ENCODE measurements at regions not wholly inside any gene's neighbourhood (a gene's known extent, or its start where the extent isn't known, plus 50 kb on each side); places are given as distances from the start of the nearest gene placed in this dataset.

DNA sequence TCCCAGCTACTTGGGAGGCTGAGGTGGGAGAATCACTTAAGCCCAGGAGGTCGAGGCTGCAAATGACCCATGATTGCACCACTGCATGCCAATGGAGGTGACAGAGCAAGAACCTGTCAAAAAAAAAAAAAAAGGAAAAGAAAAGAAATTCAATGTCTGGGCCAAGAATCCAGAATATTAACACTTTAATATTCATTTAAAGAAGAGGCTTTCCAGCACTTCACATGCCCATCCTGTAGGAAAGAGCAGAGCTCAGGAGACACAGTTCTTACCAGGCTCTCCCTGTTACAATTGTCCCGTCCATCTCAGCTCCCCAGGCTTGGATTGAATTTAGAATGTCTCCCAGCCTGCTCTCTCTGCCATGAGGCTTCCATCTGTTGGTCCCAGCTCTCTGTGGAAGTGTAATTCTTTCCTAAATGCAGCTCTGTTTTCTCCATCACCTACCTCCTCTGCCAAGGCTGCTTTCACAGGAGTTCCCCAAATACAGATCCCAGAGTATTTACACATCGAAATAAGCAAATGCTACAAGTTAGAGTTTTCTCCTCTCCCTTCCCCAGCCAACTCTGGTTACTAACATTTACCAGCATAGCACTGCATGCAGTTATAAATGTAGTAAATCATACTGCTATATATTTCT lies 116.6 kb upstream of the CDC42BPA start:
- no peak overlapping the region for H3K9ac ChIP-seq (ENCODE audit: low read length)
- no peaks in the 10 kb centered on the region for H3K9me2 ChIP-seq (ENCODE audit: low read depth, low read length)
- no peak overlapping the region for H2AFZ ChIP-seq (ENCODE audit: low read length)
- H4K20me1 ChIP-seq (ENCODE audit: insufficient read depth, low read length): no peaks in the 10 kb centered on the region
- H3K36me3 ChIP-seq (ENCODE audit: insufficient read depth, low read length): no peaks in the 10 kb centered on the region
- TF ChIP-seq CTCF (IDR thresholded peaks at IDR 0.05; ENCODE audit: low read length) (no peak), EZH2 (IDR thresholded peaks at IDR 0.05; ENCODE audit: borderline replicate concordance, low read length) (no peak)
- no peaks in the 10 kb centered on the region for H3K4me1 ChIP-seq (ENCODE audit: insufficient read depth, low read length, severe bottlenecking)
- no peaks in the 10 kb centered on the region for H3K9me3 ChIP-seq (ENCODE audit: low read length)
- H3K79me2 ChIP-seq (ENCODE audit: insufficient read depth, low read length): no peaks in the 10 kb centered on the region
- H3K4me3 ChIP-seq (ENCODE audit: low read depth, low read length, poor library complexity, severe bottlenecking): no peak overlapping the region
- H3K27me3 ChIP-seq (ENCODE audit: insufficient read depth, low read length): no peaks in the 10 kb centered on the region
- no peak overlapping the region for H3K27ac ChIP-seq (ENCODE audit: low read depth, low read length, poor library complexity, severe bottlenecking)
- H3F3A ChIP-seq (ENCODE audit: insufficient read depth, low read length): no peaks in the 10 kb centered on the region
- no peak overlapping the region for H3K4me2 ChIP-seq (ENCODE audit: low read length)

DNA sequence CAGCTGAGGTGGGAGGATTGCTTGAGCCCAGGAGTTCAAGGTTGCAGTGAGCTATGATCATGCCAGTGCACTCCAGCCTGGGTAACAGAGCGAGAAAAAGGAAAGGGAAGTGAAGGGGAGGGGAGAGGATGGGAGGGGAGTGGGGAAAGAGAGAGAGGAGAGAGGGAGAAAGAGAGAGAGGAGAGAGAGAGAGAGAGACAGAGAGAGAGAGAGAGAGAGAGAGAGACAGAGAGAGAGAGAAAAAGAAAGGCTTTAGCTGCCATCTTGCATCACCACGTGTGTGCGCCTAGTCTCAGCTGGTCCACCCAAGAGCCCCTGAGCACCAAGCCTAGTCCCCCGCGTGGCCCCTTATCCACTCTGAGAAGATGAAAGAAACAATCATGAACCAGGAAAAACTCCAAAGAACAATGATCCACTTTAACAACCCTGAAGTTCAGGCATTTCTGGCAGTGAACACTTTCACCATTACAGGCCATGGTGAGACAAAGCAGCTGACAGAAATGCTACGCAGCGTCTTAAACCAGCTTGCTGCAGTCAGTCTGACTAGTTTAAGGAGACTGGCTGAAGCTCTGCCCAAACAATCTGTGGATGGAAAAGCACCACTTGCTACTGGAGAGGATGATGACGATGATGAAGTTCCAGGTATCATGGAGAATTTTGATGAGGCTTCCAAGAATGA lies 115.5 kb upstream of the CDC42BPA start:
- no peak overlapping the region for H2AFZ ChIP-seq (ENCODE audit: low read length)
- H3K9me3 ChIP-seq (ENCODE audit: low read length): no peaks in the 10 kb centered on the region
- H3K4me3 ChIP-seq (ENCODE audit: low read depth, low read length, poor library complexity, severe bottlenecking): no peak overlapping the region
- TF ChIP-seq CTCF (IDR thresholded peaks at IDR 0.05; ENCODE audit: low read length): no peak
- TF ChIP-seq EZH2 (IDR thresholded peaks at IDR 0.05; ENCODE audit: borderline replicate concordance, low read length): no peak
- no peaks in the 10 kb centered on the region for H3K4me1 ChIP-seq (ENCODE audit: insufficient read depth, low read length, severe bottlenecking)
- no peak overlapping the region for H3K9ac ChIP-seq (ENCODE audit: low read length)
- H3K9me2 ChIP-seq (ENCODE audit: low read depth, low read length): no peaks in the 10 kb centered on the region
- no peaks in the 10 kb centered on the region for H3F3A ChIP-seq (ENCODE audit: insufficient read depth, low read length)
- no peak overlapping the region for H3K4me2 ChIP-seq (ENCODE audit: low read length)
- H3K27ac ChIP-seq (ENCODE audit: low read depth, low read length, poor library complexity, severe bottlenecking): no peak overlapping the region
- H3K36me3 ChIP-seq (ENCODE audit: insufficient read depth, low read length): no peaks in the 10 kb centered on the region
- H4K20me1 ChIP-seq (ENCODE audit: insufficient read depth, low read length): no peaks in the 10 kb centered on the region
- no peaks in the 10 kb centered on the region for H3K79me2 ChIP-seq (ENCODE audit: insufficient read depth, low read length)
- no peaks in the 10 kb centered on the region for H3K27me3 ChIP-seq (ENCODE audit: insufficient read depth, low read length)

DNA sequence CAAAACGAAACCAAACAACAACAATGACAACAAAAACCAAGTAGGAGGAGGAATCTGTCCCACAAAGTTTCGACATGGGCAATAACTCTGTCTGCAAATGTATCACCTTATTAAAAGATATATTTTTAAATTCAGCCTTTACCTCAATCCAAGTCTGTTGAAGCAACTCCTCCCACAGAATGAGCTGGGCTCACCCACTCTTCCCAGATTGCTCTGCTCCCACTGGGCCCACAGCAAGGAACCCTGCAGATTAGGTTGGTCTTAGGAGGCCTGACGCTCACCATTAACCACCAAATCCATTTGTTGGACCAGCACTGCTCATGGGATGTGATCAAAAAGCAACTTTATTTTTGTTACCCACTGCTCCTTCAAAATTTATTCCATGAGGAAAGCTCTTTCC lies 114.7 kb upstream of the CDC42BPA start:
- TF ChIP-seq CTCF (IDR thresholded peaks at IDR 0.05; ENCODE audit: low read length): no peak
- no peak for TF ChIP-seq EZH2 (IDR thresholded peaks at IDR 0.05; ENCODE audit: borderline replicate concordance, low read length)
- H4K20me1 ChIP-seq (ENCODE audit: insufficient read depth, low read length): no peaks in the 10 kb centered on the region

More for the DNA sequence above, 114.7 kb upstream of the CDC42BPA start:
- Histone ChIP-seq H3K27me3 (ENCODE audit: insufficient read depth, low read length) (no peaks in the 10 kb centered on the region), H3K9ac (ENCODE audit: low read length) (no peak overlapping the region), H3K79me2 (ENCODE audit: insufficient read depth, low read length) (no peaks in the 10 kb centered on the region), H3K4me3 (ENCODE audit: low read depth, low read length, poor library complexity, severe bottlenecking) (no peak overlapping the region), H3K27ac (ENCODE audit: low read depth, low read length, poor library complexity, severe bottlenecking) (no peak overlapping the region), H3K36me3 (ENCODE audit: insufficient read depth, low read length) (no peaks in the 10 kb centered on the region), H3K9me3 (ENCODE audit: low read length) (no peaks in the 10 kb centered on the region), H2AFZ (ENCODE audit: low read length) (no peak overlapping the region), H3K9me2 (ENCODE audit: low read depth, low read length) (no peaks in the 10 kb centered on the region), H3K4me1 (ENCODE audit: insufficient read depth, low read length, severe bottlenecking) (no peaks in the 10 kb centered on the region), H3F3A (ENCODE audit: insufficient read depth, low read length) (no peaks in the 10 kb centered on the region), H3K4me2 (ENCODE audit: low read length) (no peak overlapping the region)
